C4-2B (cell line): ENCODE measurements at regions not wholly inside any gene's neighbourhood (a gene's known extent, or its start where the extent isn't known, plus 50 kb on each side); places are given as distances from the start of the nearest gene placed in this dataset.

Source experiments
- ZFX ChIP-seq: fragments of 450-650 bp; IDR thresholded peaks from 2 replicates; pipeline ENCODE4 v1.6.1; 2017
- TF ChIP-seq, protein P1 (sequence below): fragments of 450-650 bp; conservative IDR thresholded peaks from 2 replicates; pipeline ENCODE4 v1.5.1; 2017; ENCODE audit warnings: mild to moderate bottlenecking

DNA sequence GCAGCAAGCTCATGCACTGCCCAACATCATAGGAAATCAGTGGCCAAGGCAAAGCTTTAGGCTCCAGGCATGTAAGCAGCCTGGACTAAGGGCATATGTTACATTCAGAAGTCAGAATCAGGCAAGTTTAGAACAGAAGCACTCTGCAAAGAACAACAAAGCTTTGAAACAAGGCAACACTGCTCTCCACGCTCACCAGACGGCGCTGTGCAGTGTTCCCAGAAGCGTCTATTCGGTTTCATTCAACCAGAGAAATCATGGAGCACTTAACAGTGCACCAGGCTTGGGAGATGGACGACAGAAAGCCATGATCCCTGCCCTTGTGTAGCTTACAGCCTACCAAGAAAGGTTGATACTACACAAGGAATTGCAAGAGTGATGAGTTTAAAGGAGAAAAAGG lies 555.8 kb downstream of the BUD13 start:
- TF ChIP-seq, protein P1, sequence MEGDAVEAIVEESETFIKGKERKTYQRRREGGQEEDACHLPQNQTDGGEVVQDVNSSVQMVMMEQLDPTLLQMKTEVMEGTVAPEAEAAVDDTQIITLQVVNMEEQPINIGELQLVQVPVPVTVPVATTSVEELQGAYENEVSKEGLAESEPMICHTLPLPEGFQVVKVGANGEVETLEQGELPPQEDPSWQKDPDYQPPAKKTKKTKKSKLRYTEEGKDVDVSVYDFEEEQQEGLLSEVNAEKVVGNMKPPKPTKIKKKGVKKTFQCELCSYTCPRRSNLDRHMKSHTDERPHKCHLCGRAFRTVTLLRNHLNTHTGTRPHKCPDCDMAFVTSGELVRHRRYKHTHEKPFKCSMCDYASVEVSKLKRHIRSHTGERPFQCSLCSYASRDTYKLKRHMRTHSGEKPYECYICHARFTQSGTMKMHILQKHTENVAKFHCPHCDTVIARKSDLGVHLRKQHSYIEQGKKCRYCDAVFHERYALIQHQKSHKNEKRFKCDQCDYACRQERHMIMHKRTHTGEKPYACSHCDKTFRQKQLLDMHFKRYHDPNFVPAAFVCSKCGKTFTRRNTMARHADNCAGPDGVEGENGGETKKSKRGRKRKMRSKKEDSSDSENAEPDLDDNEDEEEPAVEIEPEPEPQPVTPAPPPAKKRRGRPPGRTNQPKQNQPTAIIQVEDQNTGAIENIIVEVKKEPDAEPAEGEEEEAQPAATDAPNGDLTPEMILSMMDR = peak; percentile 71
- no peak for TF ChIP-seq ZFX
